ENCODE measurements at regions not wholly inside any gene's neighbourhood (a gene's known extent, or its start where the extent isn't known, plus 50 kb on each side); places are given as distances from the start of the nearest gene placed in this dataset.

DNA sequence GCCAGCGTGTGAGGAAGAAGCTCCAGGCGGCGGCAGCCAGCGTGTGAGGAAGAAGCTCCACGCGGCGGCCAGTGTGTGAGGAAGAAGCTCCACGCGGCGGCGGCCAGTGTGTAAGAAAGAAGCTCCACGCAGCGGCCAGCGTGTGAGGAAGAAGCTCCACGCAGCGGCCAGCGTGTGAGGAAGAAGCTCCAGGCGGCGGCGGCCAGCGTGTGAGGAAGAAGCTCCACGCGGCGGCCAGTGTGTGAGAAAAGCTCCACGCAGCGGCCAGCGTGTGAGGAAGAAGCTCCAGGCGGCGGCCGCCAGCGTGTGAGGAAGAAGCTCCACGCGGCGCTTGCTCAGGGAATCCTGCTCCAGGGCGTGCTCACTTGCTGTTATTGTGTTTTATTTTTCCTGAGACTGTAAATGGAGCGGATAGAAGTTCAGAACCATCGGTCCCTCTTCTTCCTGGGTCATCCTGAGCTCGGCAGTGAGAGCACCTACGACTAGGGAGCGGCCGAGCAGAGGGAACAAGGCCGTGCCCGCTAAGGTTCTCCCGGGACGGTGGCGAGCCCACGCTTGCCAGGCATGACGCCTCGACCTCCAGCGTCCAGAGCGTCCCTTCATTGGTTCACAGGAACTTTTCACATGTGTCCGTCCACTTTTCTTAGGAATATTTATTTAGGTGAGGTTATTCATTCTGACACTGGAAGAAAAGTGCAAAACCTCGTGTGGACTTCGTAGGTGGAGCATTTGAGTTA is 94.2 kb downstream of the TMEM18 start:
- FAIRE-seq (no peak), ATAC-seq (no peak), DNase-seq (ENCODE audit: low spot score) (no peak)
- Histone ChIP-seq H3K4me3 (replicated peaks in 1 of 3; ENCODE audit: insufficient read depth in 1 of 3, low read depth in 2 of 3, low read length in 3 of 3) (no peak overlapping the region), H3K27me3 (ENCODE audit: control insufficient read depth in 1 of 2, insufficient read depth in 2 of 2, low read length in 2 of 2) (peaks cover 6 to 58% of the 10 kb centered on the region in 2 experiments), H3K9ac (ENCODE audit: insufficient read depth, low read depth, low read length) (no peak overlapping the region), H3K36me3 (replicated peaks in 1 of 2; ENCODE audit: control insufficient read depth in 1 of 2, insufficient read depth in 2 of 2, low read length in 2 of 2) (no peaks in the 10 kb centered on the region), H2AFZ (ENCODE audit: low read length) (no peak overlapping the region), H3K79me2 (ENCODE audit: insufficient read depth, low read length) (no peaks in the 10 kb centered on the region), H4K20me1 (ENCODE audit: insufficient read depth, low read length) (no peaks in the 10 kb centered on the region), H3K4me1 (ENCODE audit: insufficient read depth, low read length) (peaks cover 10% of the 10 kb centered on the region), H3K27ac (ENCODE audit: extremely low read length, insufficient read depth, low read length) (no peak overlapping the region), H3K4me2 (ENCODE audit: low read depth, low read length) (no peak overlapping the region), H3K9me3 (ENCODE audit: low read length) (no peaks in the 10 kb centered on the region)
- in situ Hi-C loops (cut with HindIII; ENCODE audit: extremely low pct_ligation_motif_present, low pct_unique_long_range_greater_than_20kb) = no loop called here
- BruUV-seq (replicated peaks) = no TSS peak
- ChIA-PET CTCF (ENCODE audit: low intra/inter-chr PET ratio, low total read pairs) (no interaction called here), POLR2A (no interaction called here)
- intact Hi-C loops (cut with micrococcal nuclease; ENCODE audit: unreplicated experiment) = no loop called here
- WGBS (ENCODE audit: low lambda C conversion rate) = 67% methylated on average over 54 of the region's 54 CpGs
- no peak for TF ChIP-seq DMAP1 (CRISPR knock-in tag; IDR thresholded peaks at IDR 0.05)
- TF ChIP-seq, protein P1, sequence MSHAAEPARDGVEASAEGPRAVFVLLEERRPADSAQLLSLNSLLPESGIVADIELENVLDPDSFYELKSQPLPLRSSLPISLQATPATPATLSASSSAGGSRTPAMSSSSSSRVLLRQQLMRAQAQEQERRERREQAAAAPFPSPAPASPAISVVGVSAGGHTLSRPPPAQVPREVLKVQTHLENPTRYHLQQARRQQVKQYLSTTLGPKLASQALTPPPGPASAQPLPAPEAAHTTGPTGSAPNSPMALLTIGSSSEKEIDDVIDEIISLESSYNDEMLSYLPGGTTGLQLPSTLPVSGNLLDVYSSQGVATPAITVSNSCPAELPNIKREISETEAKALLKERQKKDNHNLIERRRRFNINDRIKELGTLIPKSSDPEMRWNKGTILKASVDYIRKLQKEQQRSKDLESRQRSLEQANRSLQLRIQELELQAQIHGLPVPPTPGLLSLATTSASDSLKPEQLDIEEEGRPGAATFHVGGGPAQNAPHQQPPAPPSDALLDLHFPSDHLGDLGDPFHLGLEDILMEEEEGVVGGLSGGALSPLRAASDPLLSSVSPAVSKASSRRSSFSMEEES (CRISPR knock-in tag; IDR thresholded peaks at IDR 0.05) = no peak
- TF ChIP-seq HNRNPK (IDR thresholded peaks at IDR 0.05; ENCODE audit: low read depth, low read length, poor library complexity, severe bottlenecking) = no peak
- no peak for TF ChIP-seq FLYWCH1 (CRISPR knock-in tag; IDR thresholded peaks at IDR 0.05)
- no peak for TF ChIP-seq TEAD2 (CRISPR knock-in tag; IDR thresholded peaks at IDR 0.05)
- no peak for TF ChIP-seq ZNF451 (CRISPR knock-in tag; IDR thresholded peaks at IDR 0.05)
- no peak for TF ChIP-seq NCOR1 (IDR thresholded peaks at IDR 0.05; ENCODE audit: borderline replicate concordance, low read length)
- no peak for TF ChIP-seq PITX1 (CRISPR knock-in tag; IDR thresholded peaks at IDR 0.05)
- TF ChIP-seq HNF4A (CRISPR knock-in tag; IDR thresholded peaks at IDR 0.05) = no peak
- TF ChIP-seq, protein P2, sequence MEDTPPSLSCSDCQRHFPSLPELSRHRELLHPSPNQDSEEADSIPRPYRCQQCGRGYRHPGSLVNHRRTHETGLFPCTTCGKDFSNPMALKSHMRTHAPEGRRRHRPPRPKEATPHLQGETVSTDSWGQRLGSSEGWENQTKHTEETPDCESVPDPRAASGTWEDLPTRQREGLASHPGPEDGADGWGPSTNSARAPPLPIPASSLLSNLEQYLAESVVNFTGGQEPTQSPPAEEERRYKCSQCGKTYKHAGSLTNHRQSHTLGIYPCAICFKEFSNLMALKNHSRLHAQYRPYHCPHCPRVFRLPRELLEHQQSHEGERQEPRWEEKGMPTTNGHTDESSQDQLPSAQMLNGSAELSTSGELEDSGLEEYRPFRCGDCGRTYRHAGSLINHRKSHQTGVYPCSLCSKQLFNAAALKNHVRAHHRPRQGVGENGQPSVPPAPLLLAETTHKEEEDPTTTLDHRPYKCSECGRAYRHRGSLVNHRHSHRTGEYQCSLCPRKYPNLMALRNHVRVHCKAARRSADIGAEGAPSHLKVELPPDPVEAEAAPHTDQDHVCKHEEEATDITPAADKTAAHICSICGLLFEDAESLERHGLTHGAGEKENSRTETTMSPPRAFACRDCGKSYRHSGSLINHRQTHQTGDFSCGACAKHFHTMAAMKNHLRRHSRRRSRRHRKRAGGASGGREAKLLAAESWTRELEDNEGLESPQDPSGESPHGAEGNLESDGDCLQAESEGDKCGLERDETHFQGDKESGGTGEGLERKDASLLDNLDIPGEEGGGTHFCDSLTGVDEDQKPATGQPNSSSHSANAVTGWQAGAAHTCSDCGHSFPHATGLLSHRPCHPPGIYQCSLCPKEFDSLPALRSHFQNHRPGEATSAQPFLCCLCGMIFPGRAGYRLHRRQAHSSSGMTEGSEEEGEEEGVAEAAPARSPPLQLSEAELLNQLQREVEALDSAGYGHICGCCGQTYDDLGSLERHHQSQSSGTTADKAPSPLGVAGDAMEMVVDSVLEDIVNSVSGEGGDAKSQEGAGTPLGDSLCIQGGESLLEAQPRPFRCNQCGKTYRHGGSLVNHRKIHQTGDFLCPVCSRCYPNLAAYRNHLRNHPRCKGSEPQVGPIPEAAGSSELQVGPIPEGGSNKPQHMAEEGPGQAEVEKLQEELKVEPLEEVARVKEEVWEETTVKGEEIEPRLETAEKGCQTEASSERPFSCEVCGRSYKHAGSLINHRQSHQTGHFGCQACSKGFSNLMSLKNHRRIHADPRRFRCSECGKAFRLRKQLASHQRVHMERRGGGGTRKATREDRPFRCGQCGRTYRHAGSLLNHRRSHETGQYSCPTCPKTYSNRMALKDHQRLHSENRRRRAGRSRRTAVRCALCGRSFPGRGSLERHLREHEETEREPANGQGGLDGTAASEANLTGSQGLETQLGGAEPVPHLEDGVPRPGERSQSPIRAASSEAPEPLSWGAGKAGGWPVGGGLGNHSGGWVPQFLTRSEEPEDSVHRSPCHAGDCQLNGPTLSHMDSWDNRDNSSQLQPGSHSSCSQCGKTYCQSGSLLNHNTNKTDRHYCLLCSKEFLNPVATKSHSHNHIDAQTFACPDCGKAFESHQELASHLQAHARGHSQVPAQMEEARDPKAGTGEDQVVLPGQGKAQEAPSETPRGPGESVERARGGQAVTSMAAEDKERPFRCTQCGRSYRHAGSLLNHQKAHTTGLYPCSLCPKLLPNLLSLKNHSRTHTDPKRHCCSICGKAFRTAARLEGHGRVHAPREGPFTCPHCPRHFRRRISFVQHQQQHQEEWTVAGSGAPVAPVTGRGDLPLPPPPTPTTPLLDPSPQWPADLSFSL (CRISPR knock-in tag; IDR thresholded peaks at IDR 0.05) = no peak
- TF ChIP-seq, protein P3, sequence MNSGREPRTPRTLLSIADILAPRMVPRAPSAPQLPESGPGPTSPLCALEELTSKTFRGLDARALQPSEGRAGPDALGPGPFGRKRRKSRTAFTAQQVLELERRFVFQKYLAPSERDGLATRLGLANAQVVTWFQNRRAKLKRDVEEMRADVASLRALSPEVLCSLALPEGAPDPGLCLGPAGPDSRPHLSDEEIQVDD (CRISPR knock-in tag; IDR thresholded peaks at IDR 0.05; ENCODE audit: borderline replicate concordance) = no peak
- TF ChIP-seq ZNF749 (CRISPR knock-in tag; IDR thresholded peaks at IDR 0.05; ENCODE audit: borderline replicate concordance) = no peak
- no peak for TF ChIP-seq NFYB (CRISPR knock-in tag; IDR thresholded peaks at IDR 0.05)
- TF ChIP-seq, protein P4, sequence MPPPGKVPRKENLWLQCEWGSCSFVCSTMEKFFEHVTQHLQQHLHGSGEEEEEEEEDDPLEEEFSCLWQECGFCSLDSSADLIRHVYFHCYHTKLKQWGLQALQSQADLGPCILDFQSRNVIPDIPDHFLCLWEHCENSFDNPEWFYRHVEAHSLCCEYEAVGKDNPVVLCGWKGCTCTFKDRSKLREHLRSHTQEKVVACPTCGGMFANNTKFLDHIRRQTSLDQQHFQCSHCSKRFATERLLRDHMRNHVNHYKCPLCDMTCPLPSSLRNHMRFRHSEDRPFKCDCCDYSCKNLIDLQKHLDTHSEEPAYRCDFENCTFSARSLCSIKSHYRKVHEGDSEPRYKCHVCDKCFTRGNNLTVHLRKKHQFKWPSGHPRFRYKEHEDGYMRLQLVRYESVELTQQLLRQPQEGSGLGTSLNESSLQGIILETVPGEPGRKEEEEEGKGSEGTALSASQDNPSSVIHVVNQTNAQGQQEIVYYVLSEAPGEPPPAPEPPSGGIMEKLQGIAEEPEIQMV (CRISPR knock-in tag; IDR thresholded peaks at IDR 0.05; ENCODE audit: low read depth) = no peak

Measured in HepG2 (cell line).